PFSK-1 (cell line): ENCODE measurements at regions not wholly inside any gene's neighbourhood (a gene's known extent, or its start where the extent isn't known, plus 50 kb on each side); places are given as distances from the start of the nearest gene placed in this dataset.

Experiments
- FOXP2 ChIP-seq: optimal IDR thresholded peaks from 2 replicates; pipeline ENCODE3; 2011; ENCODE audit warnings: borderline replicate concordance, control low read depth, inconsistent platforms; ENCODE audit not compliant: insufficient read depth; ENCODE audit errors: extremely low read length, extremely low read depth
- POLR2AphosphoS5 ChIP-seq: IDR thresholded peaks from 2 replicates; pipeline ENCODE4 v1.6.1; 2012; ENCODE audit warnings: low read depth, mild to moderate bottlenecking, control low read depth, low read length, moderate library complexity
- SIN3A ChIP-seq: IDR thresholded peaks from 2 replicates; pipeline ENCODE4 v1.6.1; 2012; ENCODE audit warnings: mild to moderate bottlenecking, low read length, moderate library complexity, borderline replicate concordance; ENCODE audit not compliant: insufficient read depth
- TAF1 ChIP-seq: IDR thresholded peaks from 2 replicates; pipeline ENCODE4 v1.6.1; 2012; ENCODE audit warnings: low read length, control low read depth, borderline replicate concordance; ENCODE audit not compliant: insufficient read depth
- TF ChIP-seq, protein P1 (sequence below), 2 experiments: IDR thresholded peaks; 2 replicates each; pipeline versions ENCODE4 v1.6.1 to v1.8.0; 2011 to 2012; ENCODE audit warnings: low read depth in 2 of 2, low read length in 2 of 2, control low read depth in 1 of 2, inconsistent platforms in 1 of 2, mild to moderate bottlenecking in 1 of 2, moderate library complexity in 1 of 2; ENCODE audit not compliant: insufficient read depth in 1 of 2

DNA sequence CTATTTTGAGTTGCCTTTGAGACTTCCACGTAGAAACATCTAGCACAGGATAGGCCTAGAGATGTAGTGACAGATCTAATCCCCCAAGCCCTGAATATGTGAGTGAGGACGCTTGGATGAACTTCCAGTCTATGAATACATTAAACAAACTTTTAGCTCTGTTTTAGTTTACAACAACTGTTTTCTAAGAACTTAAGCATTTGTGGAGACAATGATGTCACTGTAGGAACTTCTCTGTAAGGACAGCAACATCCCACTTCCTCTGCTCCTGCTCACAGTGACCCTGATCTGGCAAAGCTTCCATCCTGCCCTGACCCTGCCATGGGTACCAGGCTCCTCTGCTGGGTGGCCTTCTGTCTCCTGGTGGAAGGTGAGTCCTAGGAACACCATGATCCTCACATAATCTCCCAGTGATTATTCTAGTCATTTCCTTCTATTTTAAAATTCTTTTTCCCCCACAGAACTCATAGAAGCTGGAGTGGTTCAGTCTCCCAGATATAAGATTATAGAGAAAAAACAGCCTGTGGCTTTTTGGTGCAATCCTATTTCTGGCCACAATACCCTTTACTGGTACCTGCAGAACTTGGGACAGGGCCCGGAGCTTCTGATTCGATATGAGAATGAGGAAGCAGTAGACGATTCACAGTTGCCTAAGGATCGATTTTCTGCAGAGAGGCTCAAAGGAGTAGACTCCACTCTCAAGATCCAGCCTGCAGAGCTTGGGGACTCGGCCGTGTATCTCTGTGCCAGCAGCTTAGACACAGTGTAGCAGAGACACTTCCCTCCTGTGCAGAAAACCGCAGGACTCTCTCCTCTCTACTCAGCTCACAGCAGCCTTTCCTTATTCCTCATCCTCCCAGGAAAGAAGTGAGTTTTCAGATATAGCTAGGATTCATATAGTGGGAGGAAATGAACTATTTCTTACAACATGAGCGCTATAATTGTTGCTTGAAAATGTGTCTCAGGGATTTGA, 194.4 kb upstream of the PRSS1 start:
- TF ChIP-seq FOXP2 (no peak), SIN3A (no peak)
- TF ChIP-seq, protein P1, sequence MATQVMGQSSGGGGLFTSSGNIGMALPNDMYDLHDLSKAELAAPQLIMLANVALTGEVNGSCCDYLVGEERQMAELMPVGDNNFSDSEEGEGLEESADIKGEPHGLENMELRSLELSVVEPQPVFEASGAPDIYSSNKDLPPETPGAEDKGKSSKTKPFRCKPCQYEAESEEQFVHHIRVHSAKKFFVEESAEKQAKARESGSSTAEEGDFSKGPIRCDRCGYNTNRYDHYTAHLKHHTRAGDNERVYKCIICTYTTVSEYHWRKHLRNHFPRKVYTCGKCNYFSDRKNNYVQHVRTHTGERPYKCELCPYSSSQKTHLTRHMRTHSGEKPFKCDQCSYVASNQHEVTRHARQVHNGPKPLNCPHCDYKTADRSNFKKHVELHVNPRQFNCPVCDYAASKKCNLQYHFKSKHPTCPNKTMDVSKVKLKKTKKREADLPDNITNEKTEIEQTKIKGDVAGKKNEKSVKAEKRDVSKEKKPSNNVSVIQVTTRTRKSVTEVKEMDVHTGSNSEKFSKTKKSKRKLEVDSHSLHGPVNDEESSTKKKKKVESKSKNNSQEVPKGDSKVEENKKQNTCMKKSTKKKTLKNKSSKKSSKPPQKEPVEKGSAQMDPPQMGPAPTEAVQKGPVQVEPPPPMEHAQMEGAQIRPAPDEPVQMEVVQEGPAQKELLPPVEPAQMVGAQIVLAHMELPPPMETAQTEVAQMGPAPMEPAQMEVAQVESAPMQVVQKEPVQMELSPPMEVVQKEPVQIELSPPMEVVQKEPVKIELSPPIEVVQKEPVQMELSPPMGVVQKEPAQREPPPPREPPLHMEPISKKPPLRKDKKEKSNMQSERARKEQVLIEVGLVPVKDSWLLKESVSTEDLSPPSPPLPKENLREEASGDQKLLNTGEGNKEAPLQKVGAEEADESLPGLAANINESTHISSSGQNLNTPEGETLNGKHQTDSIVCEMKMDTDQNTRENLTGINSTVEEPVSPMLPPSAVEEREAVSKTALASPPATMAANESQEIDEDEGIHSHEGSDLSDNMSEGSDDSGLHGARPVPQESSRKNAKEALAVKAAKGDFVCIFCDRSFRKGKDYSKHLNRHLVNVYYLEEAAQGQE (IDR thresholded peaks at IDR 0.05; ENCODE audit: insufficient read depth in 1 of 2, low read depth in 2 of 2, low read length in 2 of 2): no peak

DNA sequence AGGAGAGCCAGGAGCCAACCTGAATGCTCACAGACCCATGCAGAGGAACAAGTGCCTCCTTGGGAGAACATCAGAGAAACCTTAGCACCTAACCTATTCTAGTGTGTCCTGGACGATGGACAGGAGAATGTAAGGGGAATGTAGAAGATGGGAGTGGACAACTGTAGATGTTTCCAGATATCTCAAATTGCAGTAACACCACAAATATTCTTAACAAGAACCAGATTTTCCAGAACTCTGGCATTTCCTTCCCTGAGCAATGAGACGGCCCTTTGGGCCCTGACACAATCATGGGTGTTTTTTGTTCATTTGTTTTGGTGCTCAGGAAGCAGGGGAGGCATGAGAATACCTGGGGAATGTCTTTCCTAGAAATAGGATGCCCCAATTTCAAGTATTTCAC, 196.1 kb upstream of the PRSS1 start:
- TF ChIP-seq POLR2AphosphoS5 (no peak), SIN3A (no peak), FOXP2 (no peak)

GRCh38 chr7:142548978-142549377, 200.3 kb upstream of the PRSS1 start:
- TF ChIP-seq, protein P1 (IDR thresholded peaks at IDR 0.05; ENCODE audit: insufficient read depth in 1 of 2, low read depth in 2 of 2, low read length in 2 of 2): no peak
- TF ChIP-seq FOXP2 (no peak), POLR2AphosphoS5 (no peak), TAF1 (no peak), SIN3A (no peak)

- TF ChIP-seq POLR2AphosphoS5 (no peak), SIN3A (no peak), FOXP2 (no peak), TAF1 (no peak)
- TF ChIP-seq, protein P1 (IDR thresholded peaks at IDR 0.05; ENCODE audit: insufficient read depth in 1 of 2, low read depth in 2 of 2, low read length in 2 of 2): no peak
These were observed 202.8 kb upstream of the PRSS1 start for GRCh38 chr7:142546452-142546851.

DNA sequence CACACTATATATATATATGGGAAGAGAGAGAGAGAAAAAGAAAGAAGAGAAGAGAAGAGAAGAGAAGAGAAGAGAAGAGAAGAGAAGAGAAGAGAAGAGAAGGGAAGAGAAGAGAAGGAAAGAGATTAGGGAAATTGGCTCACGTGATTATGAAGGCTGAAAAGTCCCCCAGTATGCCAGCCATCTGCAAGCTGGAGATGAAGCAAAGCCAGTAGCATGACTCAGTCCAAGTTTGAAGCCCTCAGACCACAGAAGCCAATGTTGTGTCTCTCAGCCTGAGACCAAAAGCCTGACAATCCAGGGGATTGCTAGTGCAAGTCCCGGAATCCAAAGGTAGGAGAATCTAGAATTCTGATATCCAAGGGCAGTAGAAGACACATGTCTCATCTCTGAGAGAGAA, 206.3 kb upstream of the PRSS1 start:
- TF ChIP-seq, protein P1 (IDR thresholded peaks at IDR 0.05; ENCODE audit: insufficient read depth in 1 of 2, low read depth in 2 of 2, low read length in 2 of 2): no peak
- TF ChIP-seq TAF1 (no peak), SIN3A (no peak), FOXP2 (no peak), POLR2AphosphoS5 (no peak)
